Keratinocyte (primary cell): ENCODE measurements at regions not wholly inside any gene's neighbourhood (a gene's known extent, or its start where the extent isn't known, plus 50 kb on each side); places are given as distances from the start of the nearest gene placed in this dataset.

ENCODE experiments used
- CTCF ChIP-seq, 3 experiments: IDR thresholded peaks in 1 of 3; conservative IDR thresholded peaks in 1 of 3; optimal IDR thresholded peaks in 1 of 3; 2 replicates in 2 of 3; 3 replicates in 1 of 3; pipeline versions ENCODE3 to v1.5.1; 2011; ENCODE audit warnings: low read length in 3 of 3, mild to moderate bottlenecking in 3 of 3, moderate library complexity in 2 of 3, control low read depth in 1 of 3, inconsistent platforms in 1 of 3; ENCODE audit not compliant: insufficient read depth in 2 of 3; ENCODE audit errors: extremely low read depth in 1 of 3
- EZH2 ChIP-seq: IDR thresholded peaks from one replicate; pipeline ENCODE4 v1.6.1; 2012; ENCODE audit warnings: inconsistent platforms, mild to moderate bottlenecking, low read length, moderate library complexity

GRCh38 chr17:63035271-63035670 lies 69.2 kb downstream of the TANC2 start:
- TF ChIP-seq CTCF (optimal IDR thresholded peaks at IDR 0.05 in 1 of 3, IDR thresholded peaks at IDR 0.05 in 1 of 3, conservative IDR thresholded peaks at IDR 0.05 in 1 of 3; ENCODE audit: extremely low read depth in 1 of 3, insufficient read depth in 2 of 3, low read length in 3 of 3) (no peak), EZH2 (no peak)
